HFFc6 (cell line): ENCODE measurements at regions not wholly inside any gene's neighbourhood (a gene's known extent, or its start where the extent isn't known, plus 50 kb on each side); places are given as distances from the start of the nearest gene placed in this dataset.

Source experiments
- DNase-seq: peaks from one replicate; pipeline ENCODE4 v3.0.0-alpha.2; 2018
- H3K27ac Mint-ChIP-seq: 2 replicates; pipeline ENCODE4 v1.8.0; 2020; ENCODE audit warnings: mild to moderate bottlenecking, mixed read lengths
- H3K27me3 Mint-ChIP-seq: 2 replicates; pipeline ENCODE4 v1.8.0; 2021; ENCODE audit warnings: mild to moderate bottlenecking, moderate library complexity, mixed read lengths; ENCODE audit not compliant: insufficient read depth
- H3K36me3 Mint-ChIP-seq: 2 replicates; pipeline ENCODE4 v1.8.0; 2021; ENCODE audit warnings: low read depth, mixed read lengths
- H3K4me1 Mint-ChIP-seq: 2 replicates; pipeline ENCODE4 v1.8.0; 2020; ENCODE audit warnings: low read depth, mixed read lengths
- H3K4me3 Mint-ChIP-seq: 2 replicates; pipeline ENCODE4 v1.8.0; 2020; ENCODE audit warnings: mild to moderate bottlenecking, moderate library complexity, mixed read lengths
- H3K9me3 Mint-ChIP-seq: 2 replicates; pipeline ENCODE4 v1.8.0; 2020; ENCODE audit warnings: mild to moderate bottlenecking, mixed read lengths
- TF ChIP-seq, protein P1 (sequence below): fragments of 200-600 bp; sonication (generic); IDR thresholded peaks from 2 replicates; pipeline ENCODE4 v1.5.0; 2021; ENCODE audit warnings: antibody characterized with exemption, mild to moderate bottlenecking

GRCh38 chr13:34478376-34478775, 463.7 kb upstream of the NBEA start:
- H3K4me1 Mint-ChIP-seq = no peaks in the 10 kb centered on the region
- no peaks in the 10 kb centered on the region; the same call in 1 of the 2 replicates for H3K27me3 Mint-ChIP-seq

DNA sequence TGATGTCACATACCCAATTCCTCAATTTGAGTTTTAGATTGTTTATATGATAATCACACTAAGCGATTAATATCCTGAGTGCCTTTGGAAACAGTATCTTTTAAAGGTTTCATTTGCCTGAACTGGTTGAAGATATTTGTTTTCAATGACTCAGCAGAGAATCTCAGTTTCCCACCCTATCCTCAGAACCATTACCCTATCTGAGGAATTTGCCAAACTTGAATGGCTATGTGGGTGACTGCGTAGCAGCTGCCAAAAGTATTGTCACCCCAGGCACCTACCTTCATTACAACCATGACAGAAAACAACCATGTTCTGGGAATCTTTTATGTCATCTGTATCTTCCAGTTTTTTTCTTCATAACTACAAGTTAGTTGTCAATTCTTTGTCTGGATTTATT, 440.1 kb upstream of the NBEA start:
- DNase-seq = no peak
- no peaks in the 10 kb centered on the region for H3K9me3 Mint-ChIP-seq
- no peaks in the 10 kb centered on the region for H3K36me3 Mint-ChIP-seq
- H3K27ac Mint-ChIP-seq = no peak overlapping the region
- H3K4me3 Mint-ChIP-seq = no peak overlapping the region
- H3K4me1 Mint-ChIP-seq = peaks cover 4% of the 10 kb centered on the region; the same call in 1 of the 2 replicates
- H3K27me3 Mint-ChIP-seq = no peaks in the 10 kb centered on the region
- TF ChIP-seq, protein P1, sequence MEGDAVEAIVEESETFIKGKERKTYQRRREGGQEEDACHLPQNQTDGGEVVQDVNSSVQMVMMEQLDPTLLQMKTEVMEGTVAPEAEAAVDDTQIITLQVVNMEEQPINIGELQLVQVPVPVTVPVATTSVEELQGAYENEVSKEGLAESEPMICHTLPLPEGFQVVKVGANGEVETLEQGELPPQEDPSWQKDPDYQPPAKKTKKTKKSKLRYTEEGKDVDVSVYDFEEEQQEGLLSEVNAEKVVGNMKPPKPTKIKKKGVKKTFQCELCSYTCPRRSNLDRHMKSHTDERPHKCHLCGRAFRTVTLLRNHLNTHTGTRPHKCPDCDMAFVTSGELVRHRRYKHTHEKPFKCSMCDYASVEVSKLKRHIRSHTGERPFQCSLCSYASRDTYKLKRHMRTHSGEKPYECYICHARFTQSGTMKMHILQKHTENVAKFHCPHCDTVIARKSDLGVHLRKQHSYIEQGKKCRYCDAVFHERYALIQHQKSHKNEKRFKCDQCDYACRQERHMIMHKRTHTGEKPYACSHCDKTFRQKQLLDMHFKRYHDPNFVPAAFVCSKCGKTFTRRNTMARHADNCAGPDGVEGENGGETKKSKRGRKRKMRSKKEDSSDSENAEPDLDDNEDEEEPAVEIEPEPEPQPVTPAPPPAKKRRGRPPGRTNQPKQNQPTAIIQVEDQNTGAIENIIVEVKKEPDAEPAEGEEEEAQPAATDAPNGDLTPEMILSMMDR = no peak

More at GRCh38 chr13:34478376-34478775, 463.7 kb upstream of the NBEA start:
- Mint-ChIP-seq H3K27ac (no peak overlapping the region), H3K4me3 (no peak overlapping the region), H3K9me3 (no peaks in the 10 kb centered on the region), H3K36me3 (no peaks in the 10 kb centered on the region)
- no peak for DNase-seq
- TF ChIP-seq, protein P1 = no peak

GRCh38 chr13:34502621-34503020, 439.4 kb upstream of the NBEA start:
- no peaks in the 10 kb centered on the region for H3K27me3 Mint-ChIP-seq
- no peaks in the 10 kb centered on the region for H3K36me3 Mint-ChIP-seq
- no peak overlapping the region for H3K4me3 Mint-ChIP-seq
- peaks cover 10% of the 10 kb centered on the region; the same call in 1 of the 2 replicates for H3K4me1 Mint-ChIP-seq
- TF ChIP-seq, protein P1 = no peak
- no peak overlapping the region for H3K27ac Mint-ChIP-seq
- DNase-seq = no peak
- H3K9me3 Mint-ChIP-seq = no peaks in the 10 kb centered on the region

GRCh38 chr13:34506796-34507195, 435.3 kb upstream of the NBEA start:
- H3K4me1 Mint-ChIP-seq = peaks cover 12% of the 10 kb centered on the region; the same call in 1 of the 2 replicates
- H3K9me3 Mint-ChIP-seq = no peaks in the 10 kb centered on the region; the same call in 1 of the 2 replicates
- H3K4me3 Mint-ChIP-seq = no peak overlapping the region
- TF ChIP-seq, protein P1 = no peak
- H3K36me3 Mint-ChIP-seq = no peaks in the 10 kb centered on the region; the same call in 1 of the 2 replicates
- H3K27ac Mint-ChIP-seq = no peak overlapping the region
- no peak for DNase-seq
- H3K27me3 Mint-ChIP-seq = no peaks in the 10 kb centered on the region; the same call in 1 of the 2 replicates

- H3K4me1 Mint-ChIP-seq = peaks cover 12% of the 10 kb centered on the region; the same call in 1 of the 2 replicates
- H3K4me3 Mint-ChIP-seq = no peak overlapping the region
- TF ChIP-seq, protein P1 = no peak
- DNase-seq = no peak
- no peaks in the 10 kb centered on the region; the same call in 1 of the 2 replicates for H3K36me3 Mint-ChIP-seq
- H3K9me3 Mint-ChIP-seq = no peaks in the 10 kb centered on the region; the same call in 1 of the 2 replicates
- no peak overlapping the region for H3K27ac Mint-ChIP-seq
- H3K27me3 Mint-ChIP-seq = no peaks in the 10 kb centered on the region; the same call in 1 of the 2 replicates
These were observed 434.4 kb upstream of the NBEA start for GRCh38 chr13:34507630-34508029.
